GM18520 (cell line): ENCODE measurements at regions not wholly inside any gene's neighbourhood (a gene's known extent, or its start where the extent isn't known, plus 50 kb on each side); places are given as distances from the start of the nearest gene placed in this dataset.
"Not testable (repeated sequence)": the region's sequence is repeated elsewhere in the genome, so short reads cannot be mapped to it uniquely, and the experiment has no call there.

ENCODE experiments used
- ATAC-seq: cut with Tn5 transposase; IDR thresholded peaks from one replicate; pipeline ENCODE4 v1.9.1; 2021; ENCODE audit not compliant: unreplicated experiment

GRCh38 chr22:15772337-15772736, 82.5 kb downstream of the POTEH start:
- not testable (repeated sequence) for ATAC-seq

GRCh38 chr22:15775118-15775517, 85.3 kb downstream of the POTEH start:
- not testable (repeated sequence) for ATAC-seq

- not testable (repeated sequence) for ATAC-seq
Observed at GRCh38 chr22:15775670-15776669, 86.1 kb downstream of the POTEH start.

- not testable (repeated sequence) for ATAC-seq
Observed at GRCh38 chr22:15776727-15777126, 86.9 kb downstream of the POTEH start.

- ATAC-seq, result not testable (repeated sequence)
Observed at GRCh38 chr22:15777150-15777549, 87.3 kb downstream of the POTEH start.

GRCh38 chr22:15777557-15777956, 87.7 kb downstream of the POTEH start:
- not testable (repeated sequence) for ATAC-seq

- ATAC-seq, result not testable (repeated sequence)
Observed at GRCh38 chr22:15778366-15778765, 88.5 kb downstream of the POTEH start.

- ATAC-seq, result not testable (repeated sequence)
Observed at GRCh38 chr22:15781652-15782051, 91.8 kb downstream of the POTEH start.

- ATAC-seq, result not testable (repeated sequence)
Observed at GRCh38 chr22:15782933-15783332, 93.1 kb downstream of the POTEH start.

GRCh38 chr22:15784383-15785085, 94.7 kb downstream of the POTEH start:
- peak; percentile 48 for ATAC-seq

- not testable (repeated sequence) for ATAC-seq
Observed at GRCh38 chr22:15786942-15787733, 97.3 kb downstream of the POTEH start.

- ATAC-seq, result not testable (repeated sequence)
Observed at GRCh38 chr22:15791557-15791956, 101.7 kb downstream of the POTEH start.

- not testable (repeated sequence) for ATAC-seq
Observed at GRCh38 chr22:15799935-15800334, 110.1 kb downstream of the POTEH start.

- not testable (repeated sequence) for ATAC-seq
Observed at GRCh38 chr22:15811141-15811540, 121.3 kb downstream of the POTEH start.

GRCh38 chr22:15815783-15816182, 126.0 kb downstream of the POTEH start:
- not testable (repeated sequence) for ATAC-seq

GRCh38 chr22:15816470-15816869, 126.6 kb downstream of the POTEH start:
- not testable (repeated sequence) for ATAC-seq

GRCh38 chr22:15817264-15817663, 127.4 kb downstream of the POTEH start:
- not testable (repeated sequence) for ATAC-seq

GRCh38 chr22:15819886-15820285, 130.1 kb downstream of the POTEH start:
- ATAC-seq, result not testable (repeated sequence)

GRCh38 chr22:15821088-15821487, 131.3 kb downstream of the POTEH start:
- ATAC-seq, result not testable (repeated sequence)

GRCh38 chr22:15822001-15822400, 132.2 kb downstream of the POTEH start:
- ATAC-seq, result not testable (repeated sequence)

- not testable (repeated sequence) for ATAC-seq
Observed at GRCh38 chr22:15823178-15823577, 133.4 kb downstream of the POTEH start.
